ENCODE measurements at regions not wholly inside any gene's neighbourhood (a gene's known extent, or its start where the extent isn't known, plus 50 kb on each side); places are given as distances from the start of the nearest gene placed in this dataset.

GRCh38 chr20:24835195-24835594 lies 113.9 kb upstream of the CST7 start:
- TF ChIP-seq, protein P1, sequence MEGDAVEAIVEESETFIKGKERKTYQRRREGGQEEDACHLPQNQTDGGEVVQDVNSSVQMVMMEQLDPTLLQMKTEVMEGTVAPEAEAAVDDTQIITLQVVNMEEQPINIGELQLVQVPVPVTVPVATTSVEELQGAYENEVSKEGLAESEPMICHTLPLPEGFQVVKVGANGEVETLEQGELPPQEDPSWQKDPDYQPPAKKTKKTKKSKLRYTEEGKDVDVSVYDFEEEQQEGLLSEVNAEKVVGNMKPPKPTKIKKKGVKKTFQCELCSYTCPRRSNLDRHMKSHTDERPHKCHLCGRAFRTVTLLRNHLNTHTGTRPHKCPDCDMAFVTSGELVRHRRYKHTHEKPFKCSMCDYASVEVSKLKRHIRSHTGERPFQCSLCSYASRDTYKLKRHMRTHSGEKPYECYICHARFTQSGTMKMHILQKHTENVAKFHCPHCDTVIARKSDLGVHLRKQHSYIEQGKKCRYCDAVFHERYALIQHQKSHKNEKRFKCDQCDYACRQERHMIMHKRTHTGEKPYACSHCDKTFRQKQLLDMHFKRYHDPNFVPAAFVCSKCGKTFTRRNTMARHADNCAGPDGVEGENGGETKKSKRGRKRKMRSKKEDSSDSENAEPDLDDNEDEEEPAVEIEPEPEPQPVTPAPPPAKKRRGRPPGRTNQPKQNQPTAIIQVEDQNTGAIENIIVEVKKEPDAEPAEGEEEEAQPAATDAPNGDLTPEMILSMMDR (IDR thresholded peaks at IDR 0.05; ENCODE audit: borderline replicate concordance, control extremely low read depth, extremely low read depth, insufficient read depth, missing control alignments) = no peak
- no peak for DNase-seq (ENCODE audit: low spot score)
- in situ Hi-C loops (cut with MboI; ENCODE audit: low sequenced_read_pairs, unreplicated experiment) = no loop called here

GRCh38 chr20:24836041-24836533 lies 113.0 kb upstream of the CST7 start:
- no peak for DNase-seq (ENCODE audit: low spot score)
- in situ Hi-C loops (cut with MboI; ENCODE audit: low sequenced_read_pairs, unreplicated experiment) = no loop called here
- TF ChIP-seq, protein P1 (IDR thresholded peaks at IDR 0.05; ENCODE audit: borderline replicate concordance, control extremely low read depth, extremely low read depth, insufficient read depth, missing control alignments) = no peak

- in situ Hi-C loops (cut with MboI; ENCODE audit: low sequenced_read_pairs, unreplicated experiment) = no loop called here
- TF ChIP-seq, protein P1 (IDR thresholded peaks at IDR 0.05; ENCODE audit: borderline replicate concordance, control extremely low read depth, extremely low read depth, insufficient read depth, missing control alignments) = no peak
- DNase-seq (ENCODE audit: low spot score) = no peak
Observed at GRCh38 chr20:24836661-24837299, 112.3 kb upstream of the CST7 start.

GRCh38 chr20:24837781-24838450 lies 111.2 kb upstream of the CST7 start:
- in situ Hi-C loops (cut with MboI; ENCODE audit: low sequenced_read_pairs, unreplicated experiment) = no loop called here
- TF ChIP-seq, protein P1 (IDR thresholded peaks at IDR 0.05; ENCODE audit: borderline replicate concordance, control extremely low read depth, extremely low read depth, insufficient read depth, missing control alignments) = no peak
- no peak for DNase-seq (ENCODE audit: low spot score)

- in situ Hi-C loops (cut with MboI; ENCODE audit: low sequenced_read_pairs, unreplicated experiment) = no loop called here
- DNase-seq (ENCODE audit: low spot score) = no peak
- TF ChIP-seq, protein P1 (IDR thresholded peaks at IDR 0.05; ENCODE audit: borderline replicate concordance, control extremely low read depth, extremely low read depth, insufficient read depth, missing control alignments) = no peak
Observed at GRCh38 chr20:24838546-24839535, 110.2 kb upstream of the CST7 start.

GRCh38 chr20:24840121-24840713 lies 108.9 kb upstream of the CST7 start:
- in situ Hi-C loops (cut with MboI; ENCODE audit: low sequenced_read_pairs, unreplicated experiment) = no loop called here
- no peak for DNase-seq (ENCODE audit: low spot score)
- TF ChIP-seq, protein P1 (IDR thresholded peaks at IDR 0.05; ENCODE audit: borderline replicate concordance, control extremely low read depth, extremely low read depth, insufficient read depth, missing control alignments) = no peak

Data from GM13976 (cell line).